ENCODE measurements at regions not wholly inside any gene's neighbourhood (a gene's known extent, or its start where the extent isn't known, plus 50 kb on each side); places are given as distances from the start of the nearest gene placed in this dataset.

DNA sequence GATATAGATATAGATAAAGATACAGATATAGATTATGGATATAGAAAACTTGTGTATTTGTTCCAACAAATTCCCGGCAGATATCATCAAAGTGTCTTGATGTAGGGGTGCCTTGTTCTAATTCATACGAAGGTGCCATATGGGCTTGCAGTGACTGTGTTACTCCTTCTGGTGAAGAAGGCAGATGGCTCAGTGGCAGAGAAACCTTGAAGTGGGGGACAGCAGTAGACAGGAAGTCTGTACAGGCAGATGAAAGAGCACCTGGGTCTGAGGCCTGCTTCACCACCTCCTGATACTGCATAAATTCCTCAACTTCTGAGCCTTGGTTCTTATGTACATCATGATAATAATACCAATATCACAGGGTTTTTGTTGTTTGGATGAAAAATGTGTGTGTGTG, 179.5 kb upstream of the GATB start:
- Histone ChIP-seq H3K4me3 (ENCODE audit: low read length) (no peak overlapping the region), H3K9me3 (ENCODE audit: control insufficient read depth in 2 of 3, low read length in 3 of 3) (peaks cover 0 to 5% (median 0%) of the 10 kb centered on the region in 3 experiments), H3K36me3 (ENCODE audit: control insufficient read depth in 2 of 3, insufficient read depth in 3 of 3, low read length in 3 of 3) (no peaks in the 10 kb centered on the region), H3K27me3 (ENCODE audit: control insufficient read depth in 2 of 2, insufficient read depth in 2 of 2, low read length in 2 of 2) (no peaks in the 10 kb centered on the region), H3K4me1 (ENCODE audit: control insufficient read depth in 2 of 2, insufficient read depth in 2 of 2, low read length in 2 of 2) (peaks cover 0 to 13% of the 10 kb centered on the region in 2 donors), H3K27ac (ENCODE audit: low read depth, low read length) (no peak overlapping the region)
- intact Hi-C loops (cut with micrococcal nuclease), result no loop called here
- H3K27me3 Mint-ChIP-seq, result peaks cover 0 to 6% (median 0%) of the 10 kb centered on the region in 5 donors
- peaks cover 0 to 16% (median 10%) of the 10 kb centered on the region in 5 donors for H3K36me3 Mint-ChIP-seq
- ATAC-seq, result peak; percentile 57
- H3K27ac Mint-ChIP-seq, result peak overlapping the region in 6 of 9 donors; percentile 8 to 83 (median 68)
- POLR2A ChIA-PET, result no interaction called here
- peak overlapping the region in 3 of 10 donors; percentile 2 to 42 (median 32) for H3K4me3 Mint-ChIP-seq
- peak in 6 of 9 donors; percentile 13 to 40 (median 27) for DNase-seq
- CTCF ChIA-PET, result interaction anchor here (0.9 kb wide), 1 partner anchor 16 kb away, joined by 4 read pairs; no protein-coding TSS in a partner anchor
- H3K4me1 Mint-ChIP-seq, result peaks cover 12 to 23% (median 20%) of the 10 kb centered on the region in 7 donors
- peaks cover 2 to 32% (median 9%) of the 10 kb centered on the region in 11 donors for H3K9me3 Mint-ChIP-seq

GRCh38 chr4:151939670-151940069, 178.9 kb upstream of the GATB start:
- H3K36me3 Mint-ChIP-seq, result peaks cover 0 to 15% (median 5%) of the 10 kb centered on the region in 5 donors
- intact Hi-C loops (cut with micrococcal nuclease), result no loop called here
- no peak for ATAC-seq
- Histone ChIP-seq H3K27ac (ENCODE audit: low read depth, low read length) (no peak overlapping the region), H3K9me3 (ENCODE audit: control insufficient read depth in 2 of 3, low read length in 3 of 3) (peaks cover 0 to 5% (median 0%) of the 10 kb centered on the region in 3 experiments), H3K4me3 (ENCODE audit: low read length) (no peak overlapping the region), H3K36me3 (ENCODE audit: control insufficient read depth in 2 of 3, insufficient read depth in 3 of 3, low read length in 3 of 3) (no peaks in the 10 kb centered on the region), H3K27me3 (ENCODE audit: control insufficient read depth in 2 of 2, insufficient read depth in 2 of 2, low read length in 2 of 2) (no peaks in the 10 kb centered on the region), H3K4me1 (ENCODE audit: control insufficient read depth in 2 of 2, insufficient read depth in 2 of 2, low read length in 2 of 2) (peaks cover 0 to 13% of the 10 kb centered on the region in 2 donors)
- H3K4me3 Mint-ChIP-seq, result no peak overlapping the region
- POLR2A ChIA-PET, result no interaction called here
- peaks cover 0 to 6% (median 0%) of the 10 kb centered on the region in 5 donors for H3K27me3 Mint-ChIP-seq
- H3K4me1 Mint-ChIP-seq, result peaks cover 12 to 23% (median 20%) of the 10 kb centered on the region in 7 donors
- H3K27ac Mint-ChIP-seq, result no peak overlapping the region
- CTCF ChIA-PET, result interaction anchor here (0.9 kb wide), 1 partner anchor 17 kb away, joined by 4 read pairs; no protein-coding TSS in a partner anchor
- DNase-seq, result no peak
- H3K9me3 Mint-ChIP-seq, result peaks cover 0 to 26% (median 6%) of the 10 kb centered on the region in 11 donors

DNA sequence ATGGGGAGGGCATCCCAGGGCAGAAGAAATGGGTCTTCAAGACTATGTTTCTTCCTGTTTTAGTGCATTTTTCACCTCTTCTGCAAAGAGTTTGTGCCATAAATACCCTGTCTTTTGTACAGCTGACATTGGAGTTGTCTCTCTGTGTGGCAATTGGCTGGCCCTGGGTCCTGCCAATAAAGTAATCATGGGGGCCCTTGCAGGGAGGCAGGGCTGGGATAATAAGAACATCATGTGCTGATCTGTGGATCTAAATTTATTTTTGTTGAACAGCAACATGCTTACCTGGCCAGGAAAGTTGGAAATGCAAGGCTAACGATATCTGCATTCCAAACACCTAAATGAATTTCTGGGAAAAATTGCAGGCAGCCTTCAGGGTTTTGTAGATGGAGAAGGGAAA, 174.6 kb upstream of the GATB start:
- H3K27me3 Mint-ChIP-seq, result peaks cover 0 to 8% (median 0%) of the 10 kb centered on the region in 5 donors
- no peak overlapping the region for H3K27ac Mint-ChIP-seq
- intact Hi-C loops (cut with micrococcal nuclease), result no loop called here

GRCh38 chr4:151934766-151935165, 174.0 kb upstream of the GATB start:
- CTCF ChIA-PET, result no interaction called here

More for the DNA sequence above, 174.6 kb upstream of the GATB start:
- POLR2A ChIA-PET, result no interaction called here
- no peaks in the 10 kb centered on the region for H3K36me3 Mint-ChIP-seq
- Histone ChIP-seq H3K27me3 (ENCODE audit: control insufficient read depth in 2 of 2, insufficient read depth in 2 of 2, low read length in 2 of 2) (no peaks in the 10 kb centered on the region), H3K27ac (ENCODE audit: low read depth, low read length) (no peak overlapping the region), H3K9me3 (ENCODE audit: control insufficient read depth in 2 of 3, low read length in 3 of 3) (no peaks in the 10 kb centered on the region), H3K4me1 (ENCODE audit: control insufficient read depth in 2 of 2, insufficient read depth in 2 of 2, low read length in 2 of 2) (peaks cover 0 to 2% of the 10 kb centered on the region in 2 donors), H3K36me3 (ENCODE audit: control insufficient read depth in 2 of 3, insufficient read depth in 3 of 3, low read length in 3 of 3) (no peaks in the 10 kb centered on the region), H3K4me3 (ENCODE audit: low read length) (no peak overlapping the region)
- peaks cover 6 to 20% (median 14%) of the 10 kb centered on the region in 7 donors for H3K4me1 Mint-ChIP-seq
- no peak for ATAC-seq
- H3K9me3 Mint-ChIP-seq, result peaks cover 0 to 1% (median 0%) of the 10 kb centered on the region in 11 donors
- CTCF ChIA-PET, result no interaction called here
- H3K4me3 Mint-ChIP-seq, result no peak overlapping the region
- no peak for DNase-seq

DNA sequence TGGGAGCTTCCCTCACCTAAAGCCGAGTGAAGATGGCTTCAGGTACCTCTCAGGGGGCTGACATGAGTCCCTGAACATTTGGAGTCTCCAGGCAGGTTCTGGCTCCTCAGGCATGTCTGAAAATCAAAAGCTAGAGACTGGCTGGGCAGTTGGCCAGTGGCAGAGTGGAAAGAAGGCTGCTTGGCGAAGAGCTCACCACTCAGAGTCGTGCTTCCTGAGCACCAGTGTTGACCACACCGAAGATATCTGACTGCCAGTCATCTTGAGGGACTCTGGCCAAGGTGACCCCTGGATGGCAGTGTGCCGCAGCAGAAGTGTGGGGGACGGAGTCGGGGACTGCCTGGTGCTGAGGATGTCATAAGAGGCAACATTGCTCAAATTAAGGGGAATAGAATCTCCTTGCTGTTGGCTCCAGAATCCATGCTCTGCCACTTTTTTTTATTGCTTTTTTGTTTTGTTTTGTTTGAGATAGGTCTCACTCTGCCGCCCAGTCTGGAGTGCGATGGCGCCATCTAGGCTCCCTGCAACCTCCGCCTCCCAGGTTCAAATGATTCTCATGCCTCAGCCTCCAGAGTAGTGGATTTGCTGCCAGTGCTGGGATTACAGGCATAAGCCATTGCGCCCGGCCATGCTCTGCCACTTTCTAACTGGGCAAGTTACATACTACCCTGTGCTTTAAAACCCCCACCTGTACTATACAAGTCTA, 172.5 kb upstream of the GATB start:
- CTCF ChIA-PET, result no interaction called here
- H3K27ac Mint-ChIP-seq, result no peak overlapping the region

More at GRCh38 chr4:151934766-151935165, 174.0 kb upstream of the GATB start:
- ATAC-seq (no peak), DNase-seq (no peak)
- H3K27me3 Mint-ChIP-seq, result peaks cover 0 to 10% (median 0%) of the 10 kb centered on the region in 5 donors
- H3K4me1 Mint-ChIP-seq, result peaks cover 4 to 22% (median 12%) of the 10 kb centered on the region in 7 donors
- peak overlapping the region in 1 of 9 donors; percentile 18 for H3K27ac Mint-ChIP-seq
- H3K36me3 Mint-ChIP-seq, result no peaks in the 10 kb centered on the region
- POLR2A ChIA-PET, result no interaction called here
- H3K4me3 Mint-ChIP-seq, result no peak overlapping the region
- Histone ChIP-seq H3K4me3 (ENCODE audit: low read length) (no peak overlapping the region), H3K27me3 (ENCODE audit: control insufficient read depth in 2 of 2, insufficient read depth in 2 of 2, low read length in 2 of 2) (no peaks in the 10 kb centered on the region), H3K9me3 (ENCODE audit: control insufficient read depth in 2 of 3, low read length in 3 of 3) (no peaks in the 10 kb centered on the region), H3K27ac (ENCODE audit: low read depth, low read length) (no peak overlapping the region), H3K36me3 (ENCODE audit: control insufficient read depth in 2 of 3, insufficient read depth in 3 of 3, low read length in 3 of 3) (no peaks in the 10 kb centered on the region), H3K4me1 (ENCODE audit: control insufficient read depth in 2 of 2, insufficient read depth in 2 of 2, low read length in 2 of 2) (no peaks in the 10 kb centered on the region)
- peaks cover 0 to 1% (median 0%) of the 10 kb centered on the region in 11 donors for H3K9me3 Mint-ChIP-seq
- intact Hi-C loops (cut with micrococcal nuclease), result no loop called here

DNA sequence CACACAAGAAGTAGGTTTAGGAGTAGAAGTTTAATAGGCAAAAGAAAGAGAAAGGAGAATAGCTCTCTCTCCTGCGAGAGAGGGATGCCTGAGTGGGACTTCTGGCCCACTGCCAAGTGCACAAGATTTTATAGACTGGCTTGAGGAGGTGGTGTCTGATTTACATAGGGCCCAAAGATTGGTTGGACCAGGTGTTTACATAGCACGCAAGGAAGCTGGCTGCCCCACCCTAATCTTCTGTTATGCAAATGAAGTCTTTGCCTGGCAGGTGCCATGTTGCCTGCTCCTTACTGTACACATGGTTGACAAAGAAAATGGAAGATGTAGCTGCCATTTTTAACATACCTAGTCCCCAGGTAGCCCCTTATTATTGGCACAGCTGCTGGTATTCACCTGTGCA, 170.8 kb upstream of the GATB start:
- Mint-ChIP-seq H3K4me3 (no peak overlapping the region), H3K9me3 (peaks cover 0 to 1% (median 0%) of the 10 kb centered on the region in 11 donors), H3K27ac (peak overlapping the region in 1 of 9 donors; percentile 37), H3K27me3 (peaks cover 0 to 8% (median 0%) of the 10 kb centered on the region in 5 donors), H3K4me1 (peaks cover 4 to 16% (median 12%) of the 10 kb centered on the region in 7 donors), H3K36me3 (no peaks in the 10 kb centered on the region)
- ChIA-PET CTCF (no interaction called here), POLR2A (no interaction called here)
- ATAC-seq (no peak), DNase-seq (no peak)
- Histone ChIP-seq H3K4me3 (ENCODE audit: low read length) (no peak overlapping the region), H3K9me3 (ENCODE audit: control insufficient read depth in 2 of 3, low read length in 3 of 3) (no peaks in the 10 kb centered on the region), H3K27me3 (ENCODE audit: control insufficient read depth in 2 of 2, insufficient read depth in 2 of 2, low read length in 2 of 2) (no peaks in the 10 kb centered on the region), H3K27ac (ENCODE audit: low read depth, low read length) (no peak overlapping the region), H3K36me3 (ENCODE audit: control insufficient read depth in 2 of 3, insufficient read depth in 3 of 3, low read length in 3 of 3) (no peaks in the 10 kb centered on the region), H3K4me1 (ENCODE audit: control insufficient read depth in 2 of 2, insufficient read depth in 2 of 2, low read length in 2 of 2) (no peaks in the 10 kb centered on the region)
- intact Hi-C loops (cut with micrococcal nuclease), result no loop called here

More for the DNA sequence above, 172.5 kb upstream of the GATB start:
- DNase-seq, result no peak
- H3K27me3 Mint-ChIP-seq, result peaks cover 0 to 9% (median 0%) of the 10 kb centered on the region in 5 donors
- H3K36me3 ChIP-seq (ENCODE audit: control insufficient read depth in 2 of 3, insufficient read depth in 3 of 3, low read length in 3 of 3), result no peaks in the 10 kb centered on the region
- no peak overlapping the region for H3K4me3 ChIP-seq (ENCODE audit: low read length)
- intact Hi-C loops (cut with micrococcal nuclease), result no loop called here
- H3K4me1 Mint-ChIP-seq, result peaks cover 4 to 22% (median 12%) of the 10 kb centered on the region in 7 donors
- no peaks in the 10 kb centered on the region for H3K4me1 ChIP-seq (ENCODE audit: control insufficient read depth in 2 of 2, insufficient read depth in 2 of 2, low read length in 2 of 2)
- no peaks in the 10 kb centered on the region for H3K9me3 Mint-ChIP-seq
- no peak overlapping the region for H3K4me3 Mint-ChIP-seq
- H3K36me3 Mint-ChIP-seq, result no peaks in the 10 kb centered on the region
- no peaks in the 10 kb centered on the region for H3K9me3 ChIP-seq (ENCODE audit: control insufficient read depth in 2 of 3, low read length in 3 of 3)
- ATAC-seq, result no peak
- POLR2A ChIA-PET, result interaction anchor here (0.6 kb wide), 1 partner anchor 444 kb away, joined by 3 read pairs; no protein-coding TSS in a partner anchor
- H3K27ac ChIP-seq (ENCODE audit: low read depth, low read length), result no peak overlapping the region
- H3K27me3 ChIP-seq (ENCODE audit: control insufficient read depth in 2 of 2, insufficient read depth in 2 of 2, low read length in 2 of 2), result no peaks in the 10 kb centered on the region
